Aorta (tissue), 5 donors: ENCODE measurements at regions not wholly inside any gene's neighbourhood (a gene's known extent, or its start where the extent isn't known, plus 50 kb on each side); places are given as distances from the start of the nearest gene placed in this dataset.
A peak's percentile ranks its signal among the peaks of the same experiment; 100 is the strongest.
"Not testable (repeated sequence)": the region's sequence is repeated elsewhere in the genome, so short reads cannot be mapped to it uniquely, and the experiment has no call there.

Experiments used
- ATAC-seq: fragments of 200-7000 bp; cut with Tn5 transposase; one replicate; pipeline ENCODE4 v1.9.1; 2022; ENCODE audit warnings: moderate library complexity; ENCODE audit not compliant: low FRiP score
- DNase-seq, 2 donors: peaks; one replicate each; pipeline ENCODE4 v3.0.0-alpha.2; 2020
- H3K27ac ChIP-seq, 2 donors: one replicate each; pipeline ENCODE4 v1.5.1; 2013; ENCODE audit warnings: low read length in 2 of 2, mild to moderate bottlenecking in 2 of 2, moderate library complexity in 2 of 2, control low read depth in 1 of 2, inconsistent platforms in 1 of 2, low read depth in 1 of 2
- H3K27me3 ChIP-seq, 2 donors: one replicate each; pipeline ENCODE4 v1.6.1; 2013; ENCODE audit warnings: control low read depth in 1 of 2, low read length in 1 of 2, mild to moderate bottlenecking in 1 of 2, moderate library complexity in 1 of 2; ENCODE audit not compliant: insufficient read depth in 2 of 2, control insufficient read depth in 1 of 2
- H3K36me3 ChIP-seq, 2 donors: one replicate each; pipeline ENCODE4 v1.6.1; 2013; ENCODE audit warnings: control low read depth in 1 of 2, low read length in 1 of 2, mild to moderate bottlenecking in 1 of 2; ENCODE audit not compliant: insufficient read depth in 2 of 2, control insufficient read depth in 1 of 2
- H3K4me1 ChIP-seq, 2 donors: one replicate each; pipeline ENCODE4 v1.6.1; 2013; ENCODE audit warnings: low read length in 2 of 2, control low read depth in 1 of 2, mild to moderate bottlenecking in 1 of 2, moderate library complexity in 1 of 2; ENCODE audit not compliant: insufficient read depth in 2 of 2, control insufficient read depth in 1 of 2
- H3K4me3 ChIP-seq, 2 donors: one replicate each; pipeline ENCODE4 v1.5.1; 2013; ENCODE audit warnings: low read length in 2 of 2, control low read depth in 1 of 2, mild to moderate bottlenecking in 1 of 2
- H3K9me3 ChIP-seq: one replicate; pipeline ENCODE4 v1.6.1; 2013; ENCODE audit warnings: mild to moderate bottlenecking, low read length; ENCODE audit not compliant: control insufficient read depth
- WGBS, 2 donors: extraction: QIAGEN DNeasy Blood & Tissue Kit; methylation state at CpG; one replicate each; pipeline ENCODE4 v1.1.7; 2013; 5-methylcytosine and 5-hydroxymethylcytosine counted together
- intact Hi-C, 2 donors: fragments of 100-400 bp; cut with DNase I; formaldehyde crosslinking; loops; one replicate each; pipeline versions ENCODE4 v1.14.2 to v1.15.0; 2022
- donor health status: healthy with polysubstance abuse.
- donor health status: Bipolar disorder and iron deficiency.
- donor health status: DM: no; HTN: no; CAD: no.
- donor health status: DM: no; HTN: no; CAD: no.
- donor health status: DM: yes; HTN: yes; CAD: no.

DNA sequence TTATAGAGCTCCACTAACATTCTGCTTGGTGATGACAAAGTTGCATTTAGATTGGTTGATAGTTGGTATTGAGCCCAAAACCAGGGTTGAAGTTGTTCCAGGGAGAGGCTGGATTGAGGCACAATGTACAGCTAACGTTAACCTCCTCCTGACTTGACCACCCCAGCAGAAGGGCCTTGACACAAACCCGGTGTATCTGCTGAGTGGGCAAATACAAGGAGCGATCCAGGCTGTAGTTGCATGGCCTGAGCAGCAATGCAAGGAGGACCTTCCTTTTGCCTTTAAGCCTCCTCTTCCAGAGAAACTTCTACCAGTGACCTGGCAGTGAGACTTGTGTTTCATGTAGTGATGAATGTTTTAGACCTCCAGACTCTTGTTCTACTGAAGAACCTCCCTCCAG lies 66.2 kb upstream of the GAS1 start:
- no peak for ATAC-seq
- no peaks in the 10 kb centered on the region for H3K27me3 ChIP-seq
- no peak for DNase-seq
- intact Hi-C loops, result no loop called here
- H3K27ac ChIP-seq, result no peak overlapping the region
- H3K36me3 ChIP-seq, result no peaks in the 10 kb centered on the region
- H3K4me3 ChIP-seq, result no peak overlapping the region
- no peaks in the 10 kb centered on the region for H3K9me3 ChIP-seq
- WGBS, 2 donors, result 94 to 95% methylated on average over 3 of the region's 3 CpGs
- no peaks in the 10 kb centered on the region for H3K4me1 ChIP-seq

DNA sequence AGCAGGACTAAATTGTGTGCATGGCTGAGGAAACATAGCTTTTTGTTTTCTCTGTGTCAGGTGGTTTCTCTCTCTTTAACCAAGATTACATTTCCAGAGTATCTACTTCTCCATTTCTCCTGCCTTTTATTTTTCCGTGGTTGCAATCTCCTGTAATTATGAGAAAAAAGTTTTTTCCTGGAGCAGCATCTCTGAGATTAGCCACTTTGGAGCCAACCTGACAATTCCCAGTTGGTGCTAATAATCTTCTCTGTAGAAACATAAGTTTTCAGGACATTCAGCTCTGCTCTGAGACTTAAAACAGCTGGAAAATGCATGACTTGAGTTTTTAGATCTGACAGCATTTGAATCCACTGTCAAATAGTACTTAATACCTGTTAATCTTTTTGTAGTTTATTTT lies 67.1 kb upstream of the GAS1 start:
- no peak overlapping the region for H3K4me3 ChIP-seq
- no peak overlapping the region for H3K27ac ChIP-seq
- no peak for ATAC-seq
- 49 to 62% methylated on average over 1 of the region's 1 CpG for WGBS, 2 donors
- no peaks in the 10 kb centered on the region for H3K9me3 ChIP-seq
- no peaks in the 10 kb centered on the region for H3K36me3 ChIP-seq
- no peak for DNase-seq
- intact Hi-C loops, result no loop called here
- H3K4me1 ChIP-seq, result no peaks in the 10 kb centered on the region
- no peaks in the 10 kb centered on the region for H3K27me3 ChIP-seq

DNA sequence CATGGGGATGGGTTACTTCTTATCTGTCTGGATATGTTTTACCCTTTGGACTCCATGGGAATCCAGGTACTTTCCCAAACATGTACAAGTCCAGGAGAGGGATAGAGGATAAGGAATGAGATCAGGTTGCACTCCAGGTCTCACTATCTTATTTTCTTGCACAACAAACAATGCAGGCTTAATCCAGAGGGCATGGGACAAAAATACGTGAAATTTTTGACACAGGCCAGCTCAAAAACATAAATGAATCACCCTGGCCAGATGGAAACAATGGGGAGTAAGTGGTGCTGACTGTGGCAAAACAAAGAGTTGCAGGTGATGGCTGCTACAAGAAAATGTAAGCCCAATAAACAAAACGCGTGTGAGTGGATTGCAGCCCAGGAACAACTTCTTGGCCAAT lies 69.4 kb upstream of the GAS1 start:
- no peak for DNase-seq
- Histone ChIP-seq H3K4me1 (no peaks in the 10 kb centered on the region), H3K36me3 (no peaks in the 10 kb centered on the region), H3K27ac (no peak overlapping the region), H3K4me3 (no peak overlapping the region), H3K9me3 (no peaks in the 10 kb centered on the region), H3K27me3 (no peaks in the 10 kb centered on the region)
- no peak for ATAC-seq
- intact Hi-C loops, result no loop called here
- WGBS, 2 donors, result 90 to 95% methylated on average over 3 of the region's 3 CpGs

DNA sequence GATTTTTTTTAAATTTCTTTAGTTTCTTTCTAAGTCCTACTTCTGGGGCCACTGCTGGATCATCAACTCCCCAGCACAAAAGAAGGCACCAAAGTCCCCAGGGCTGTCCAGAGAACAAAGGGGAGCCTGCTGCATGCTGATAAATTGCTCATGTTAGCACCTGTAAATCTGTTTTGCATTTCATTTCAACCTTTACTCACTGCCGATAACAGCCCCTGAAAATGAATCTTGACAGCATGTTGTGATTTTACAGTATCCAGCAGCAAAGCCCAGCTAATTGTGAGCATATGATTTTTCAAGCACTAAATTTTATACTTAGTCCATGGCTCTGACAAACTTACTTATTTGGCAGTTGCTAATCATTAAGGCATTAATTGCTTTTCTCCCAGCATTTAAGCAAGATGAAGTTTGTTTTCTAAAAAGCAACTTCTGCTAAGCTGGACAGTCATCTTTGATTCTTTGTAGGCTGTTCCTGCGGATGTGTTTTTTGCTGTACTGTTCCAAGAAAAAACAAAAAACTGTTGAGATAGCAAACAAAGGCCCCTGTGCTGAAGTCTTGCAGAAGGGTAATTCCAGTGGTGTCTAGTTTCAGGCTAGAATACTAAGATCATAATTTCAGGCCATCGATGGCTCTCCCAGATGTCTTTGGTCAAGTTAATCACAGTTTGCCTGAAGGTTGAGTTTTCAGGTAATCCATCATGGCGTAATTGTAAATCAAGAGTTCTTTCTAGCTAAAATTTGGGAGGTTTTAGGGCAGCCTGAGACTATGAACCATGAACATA lies 73.1 kb upstream of the GAS1 start:
- H3K36me3 ChIP-seq, result no peaks in the 10 kb centered on the region
- intact Hi-C loops, result no loop called here
- DNase-seq, result no peak
- H3K4me1 ChIP-seq, result no peaks in the 10 kb centered on the region
- H3K9me3 ChIP-seq, result no peaks in the 10 kb centered on the region
- H3K27ac ChIP-seq, result no peak overlapping the region
- H3K4me3 ChIP-seq, result no peak overlapping the region
- ATAC-seq, result no peak
- H3K27me3 ChIP-seq, result no peaks in the 10 kb centered on the region
- 81 to 83% methylated on average over 4 of the region's 4 CpGs for WGBS, 2 donors

DNA sequence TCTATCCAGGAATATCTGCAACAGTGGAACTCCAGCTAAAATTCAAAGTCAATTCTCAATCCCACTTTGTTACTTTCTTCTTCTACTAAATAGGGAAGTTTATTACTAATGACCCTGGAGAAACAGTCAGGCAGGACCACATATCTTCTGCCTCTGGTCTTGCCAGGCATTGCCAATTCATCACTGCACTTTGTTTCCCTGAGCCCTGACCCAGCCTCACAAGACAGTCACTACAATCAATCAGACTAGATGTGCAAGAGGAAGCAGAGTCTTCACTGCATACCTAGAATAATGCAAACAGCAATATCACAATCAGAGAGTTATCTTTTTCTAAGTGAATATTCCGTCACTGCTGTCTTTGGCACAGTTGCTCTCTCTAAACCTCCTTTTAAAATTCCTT lies 74.9 kb upstream of the GAS1 start:
- no peaks in the 10 kb centered on the region for H3K27me3 ChIP-seq
- ATAC-seq (no peak), DNase-seq (no peak)
- WGBS, 2 donors, result 80 to 86% methylated on average over 1 of the region's 1 CpG
- H3K4me1 ChIP-seq, result no peaks in the 10 kb centered on the region
- no peaks in the 10 kb centered on the region for H3K36me3 ChIP-seq
- intact Hi-C loops, result no loop called here
- H3K9me3 ChIP-seq, result no peaks in the 10 kb centered on the region
- H3K4me3 ChIP-seq, result no peak overlapping the region
- no peak overlapping the region for H3K27ac ChIP-seq

DNA sequence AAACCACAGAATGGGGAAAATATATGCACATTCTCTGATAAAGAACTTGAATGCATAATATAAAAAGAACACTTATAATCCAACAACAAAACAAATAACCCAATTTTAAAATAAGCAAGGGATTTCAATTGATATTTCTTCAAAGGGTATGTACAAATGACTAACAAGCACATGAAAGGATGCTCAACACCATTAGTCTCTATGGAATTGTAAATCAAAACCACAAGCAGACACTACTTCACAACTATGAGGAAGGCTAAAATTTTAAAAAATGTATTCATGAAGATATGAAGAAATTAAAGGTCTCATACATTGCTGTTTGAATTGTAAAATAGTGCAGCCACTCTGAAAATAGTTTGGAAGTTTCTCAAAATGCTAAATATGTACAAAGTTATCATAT lies 78.9 kb upstream of the GAS1 start:
- intact Hi-C loops, result no loop called here
- H3K27me3 ChIP-seq, result no peaks in the 10 kb centered on the region

DNA sequence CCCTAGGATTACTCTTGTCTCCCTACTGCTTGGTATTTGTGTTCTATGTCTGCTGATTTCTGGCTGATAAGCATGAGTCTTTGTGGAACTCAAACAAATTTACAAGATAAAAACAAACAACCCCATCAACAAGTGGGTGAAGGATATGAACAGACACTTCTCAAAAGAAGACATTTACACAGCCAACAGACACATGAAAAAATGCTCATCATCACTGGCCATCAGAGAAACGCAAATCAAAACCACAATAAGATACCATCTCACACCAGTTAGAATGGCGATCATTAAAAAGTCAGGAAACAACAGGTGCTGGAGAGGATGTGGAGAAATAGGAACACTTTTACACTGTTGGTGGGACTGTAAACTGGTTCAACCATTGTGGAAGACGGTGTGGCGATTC lies 81.5 kb upstream of the GAS1 start:
- H3K9me3 ChIP-seq, H3K36me3 ChIP-seq, DNase-seq, intact Hi-C loops, H3K27me3 ChIP-seq, H3K4me1 ChIP-seq, H3K4me3 ChIP-seq, ATAC-seq, H3K27ac ChIP-seq: not testable (repeated sequence)
- 93 to 99% methylated on average over 3 of the region's 4 CpGs for WGBS, 2 donors

More for the DNA sequence above, 78.9 kb upstream of the GAS1 start:
- DNase-seq, result no peak
- Histone ChIP-seq H3K9me3 (no peaks in the 10 kb centered on the region), H3K36me3 (no peaks in the 10 kb centered on the region), H3K4me1 (no peaks in the 10 kb centered on the region), H3K27ac (no peak overlapping the region), H3K4me3 (no peak overlapping the region)
- no peak for ATAC-seq

DNA sequence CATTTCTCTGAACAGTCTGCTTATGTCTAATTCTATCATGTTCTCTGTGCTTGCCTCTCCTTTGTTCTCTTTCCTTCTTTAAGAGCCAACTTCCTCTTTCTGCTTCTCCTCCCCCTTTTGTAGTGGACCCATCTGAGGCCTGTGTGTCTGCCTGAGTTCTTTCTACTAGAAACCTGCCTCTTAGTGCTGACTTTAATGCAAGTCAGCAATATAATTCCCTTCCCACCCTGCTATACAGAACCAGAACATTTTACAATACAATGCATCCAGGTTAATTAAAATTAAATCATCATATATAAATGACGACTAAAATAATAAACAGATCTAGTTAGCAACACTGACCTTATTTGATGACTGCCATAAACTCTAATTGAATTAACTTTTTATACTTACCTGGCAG lies 82.6 kb upstream of the GAS1 start:
- H3K27me3 ChIP-seq, result no peaks in the 10 kb centered on the region
- intact Hi-C loops, result no loop called here
- WGBS, 2 donors, result 89 to 97% methylated on average over 1 of the region's 1 CpG
- no peak overlapping the region for H3K27ac ChIP-seq
- peaks cover 3 to 4% of the 10 kb centered on the region in 2 donors for H3K4me1 ChIP-seq
- H3K9me3 ChIP-seq, result no peaks in the 10 kb centered on the region
- no peak overlapping the region for H3K4me3 ChIP-seq
- H3K36me3 ChIP-seq, result no peaks in the 10 kb centered on the region
- no peak for ATAC-seq
- DNase-seq, result no peak

DNA sequence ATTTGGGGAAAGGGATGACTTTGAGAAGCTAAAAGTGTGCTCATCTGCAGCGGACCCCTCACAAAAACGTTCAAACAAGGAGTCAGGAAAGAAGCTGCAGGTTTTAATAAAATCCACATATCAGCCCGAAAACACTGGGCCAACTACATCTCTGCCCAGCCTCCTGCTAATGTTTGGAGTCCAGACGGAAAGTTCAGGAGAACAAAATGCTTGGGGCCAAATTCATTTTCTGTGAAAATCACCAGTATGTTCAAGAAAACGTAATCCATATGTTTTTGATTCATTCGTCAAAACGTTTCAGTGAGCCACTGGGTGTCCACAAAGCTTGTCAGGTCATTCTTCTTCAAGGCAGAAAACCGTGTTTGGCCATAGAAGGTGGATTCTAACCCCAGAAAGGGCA lies 87.5 kb upstream of the GAS1 start:
- DNase-seq, result no peak
- peaks cover 3 to 4% of the 10 kb centered on the region in 2 donors for H3K4me1 ChIP-seq
- H3K27ac ChIP-seq, result peak overlapping the region; percentile 93 to 99
- H3K4me3 ChIP-seq, result no peak overlapping the region
- 56 to 59% methylated on average over 8 of the region's 8 CpGs for WGBS, 2 donors
- no peak for ATAC-seq
- H3K9me3 ChIP-seq, result no peaks in the 10 kb centered on the region
- H3K27me3 ChIP-seq, result no peaks in the 10 kb centered on the region
- H3K36me3 ChIP-seq, result no peaks in the 10 kb centered on the region
- intact Hi-C loops, result no loop called here
